DMS79 treated with DMSO at 0.1 percent for 48 hours (cell line): ENCODE measurements at regions not wholly inside any gene's neighbourhood (a gene's known extent, or its start where the extent isn't known, plus 50 kb on each side); places are given as distances from the start of the nearest gene placed in this dataset.

Experiments used
- DNase-seq: peaks from one replicate; lab custom pipeline; 2025; lab: John Stamatoyannopoulos, UW

GRCh38 chr4:108567831-108568230, 52.5 kb upstream of the RPL34 start:
- DNase-seq = no peak

GRCh38 chr4:108561116-108561515, 59.3 kb upstream of the RPL34 start:
- DNase-seq = no peak

- no peak for DNase-seq
Observed at GRCh38 chr4:108560616-108561015, 59.8 kb upstream of the RPL34 start.

- DNase-seq = no peak
Observed at GRCh38 chr4:108559911-108560310, 60.5 kb upstream of the RPL34 start.

- no peak for DNase-seq
Observed at GRCh38 chr4:108559068-108559793, 61.1 kb upstream of the RPL34 start.

GRCh38 chr4:108556588-108557200, 63.7 kb upstream of the RPL34 start:
- DNase-seq = no peak

GRCh38 chr4:108556166-108556565, 64.2 kb upstream of the RPL34 start:
- no peak for DNase-seq

- no peak for DNase-seq
Observed at GRCh38 chr4:108555701-108556100, 64.7 kb upstream of the RPL34 start.

GRCh38 chr4:108547682-108548081, 72.7 kb upstream of the RPL34 start:
- DNase-seq = no peak

- no peak for DNase-seq
Observed at GRCh38 chr4:108546728-108547127, 73.6 kb upstream of the RPL34 start.

- no peak for DNase-seq
Observed at GRCh38 chr4:108544481-108544880, 75.9 kb upstream of the RPL34 start.

- no peak for DNase-seq
Observed at GRCh38 chr4:108543359-108543968, 76.9 kb upstream of the RPL34 start.

GRCh38 chr4:108540536-108540935, 79.8 kb upstream of the RPL34 start:
- no peak for DNase-seq

GRCh38 chr4:108536577-108536976, 83.8 kb upstream of the RPL34 start:
- DNase-seq = no peak

- DNase-seq = no peak
Observed at GRCh38 chr4:108535757-108536156, 84.6 kb upstream of the RPL34 start.

GRCh38 chr4:108533876-108534275, 86.5 kb upstream of the RPL34 start:
- DNase-seq = no peak

- DNase-seq = no peak
Observed at GRCh38 chr4:108533245-108533844, 87.0 kb upstream of the RPL34 start.

GRCh38 chr4:108532738-108533137, 87.6 kb upstream of the RPL34 start:
- DNase-seq = no peak

- DNase-seq = no peak
Observed at GRCh38 chr4:108532187-108532586, 88.2 kb upstream of the RPL34 start.

GRCh38 chr4:108531461-108531860, 88.9 kb upstream of the RPL34 start:
- DNase-seq = no peak

- peak; percentile 1 for DNase-seq
Observed at GRCh38 chr4:108529984-108530905, 90.1 kb upstream of the RPL34 start.

GRCh38 chr4:108529102-108529501, 91.3 kb upstream of the RPL34 start:
- no peak for DNase-seq
